H9 (cell line): ENCODE measurements at regions not wholly inside any gene's neighbourhood (a gene's known extent, or its start where the extent isn't known, plus 50 kb on each side); places are given as distances from the start of the nearest gene placed in this dataset.

Source experiments
- DNase-seq: peaks from one replicate; pipeline ENCODE4 v3.0.0-alpha.2; 2017
- H2AFZ ChIP-seq: one replicate; pipeline ENCODE4 v1.6.1; 2013; ENCODE audit warnings: mild to moderate bottlenecking, low read length, control low read depth, moderate library complexity
- H2AK5ac ChIP-seq: 2 replicates; pipeline ENCODE4 v1.6.1; 2013; ENCODE audit warnings: low read length, control low read depth, mixed read lengths; ENCODE audit not compliant: insufficient read length
- H2BK120ac ChIP-seq: one replicate; pipeline ENCODE4 v1.6.1; 2013; ENCODE audit warnings: low read depth, mild to moderate bottlenecking, low read length, control low read depth, inconsistent platforms; ENCODE audit not compliant: poor library complexity, severe bottlenecking
- H2BK12ac ChIP-seq: 2 replicates; pipeline ENCODE4 v1.6.1; 2013; ENCODE audit warnings: low read length, control low read depth, mixed read lengths, low read depth; ENCODE audit not compliant: insufficient read length
- H2BK15ac ChIP-seq: 2 replicates; pipeline ENCODE4 v1.6.1; 2013; ENCODE audit warnings: low read depth, low read length, control low read depth
- H2BK20ac ChIP-seq: one replicate; pipeline ENCODE4 v1.6.1; 2013; ENCODE audit warnings: low read depth, mild to moderate bottlenecking, low read length, control low read depth, inconsistent platforms; ENCODE audit not compliant: poor library complexity, severe bottlenecking
- H2BK5ac ChIP-seq: 2 replicates; pipeline ENCODE4 v1.6.1; 2013; ENCODE audit warnings: low read length, control low read depth, mixed read lengths; ENCODE audit not compliant: insufficient read length
- H3K14ac ChIP-seq: 2 replicates; pipeline ENCODE4 v1.6.1; 2013; ENCODE audit warnings: low read length, control low read depth; ENCODE audit not compliant: insufficient read depth
- H3K18ac ChIP-seq: 2 replicates; pipeline ENCODE4 v1.6.1; 2013; ENCODE audit warnings: low read depth, mild to moderate bottlenecking, mixed read lengths, low read length, control low read depth; ENCODE audit not compliant: insufficient read length
- H3K23ac ChIP-seq: 2 replicates; pipeline ENCODE4 v1.6.1; 2013; ENCODE audit warnings: low read length, control low read depth, mixed read lengths, low read depth; ENCODE audit not compliant: insufficient read length
- H3K23me2 ChIP-seq: 2 replicates; pipeline ENCODE4 v1.6.1; 2013; ENCODE audit warnings: low read depth, mild to moderate bottlenecking, mixed read lengths, low read length, control low read depth; ENCODE audit not compliant: insufficient read length, poor library complexity, severe bottlenecking
- H3K27ac ChIP-seq: 2 replicates; pipeline ENCODE4 v1.5.1; 2013; ENCODE audit warnings: low read length, control low read depth, mixed read lengths, low read depth; ENCODE audit not compliant: insufficient read length
- H3K27me3 ChIP-seq: 2 replicates; pipeline ENCODE4 v1.6.1; 2013; ENCODE audit warnings: low read length, control low read depth, inconsistent platforms; ENCODE audit not compliant: insufficient read depth
- H3K4ac ChIP-seq: 2 replicates; pipeline ENCODE4 v1.6.1; 2013; ENCODE audit warnings: low read depth, mild to moderate bottlenecking, control low read depth, inconsistent platforms, low read length, moderate library complexity
- H3K4me1 ChIP-seq: 2 replicates; pipeline ENCODE4 v1.6.1; 2013; ENCODE audit warnings: low read length, control low read depth, inconsistent platforms; ENCODE audit not compliant: insufficient read depth
- H3K4me2 ChIP-seq: 2 replicates; pipeline ENCODE4 v1.6.1; 2013; ENCODE audit warnings: low read length, control low read depth, mixed read lengths; ENCODE audit not compliant: insufficient read length, insufficient read depth
- H3K56ac ChIP-seq: 2 replicates; pipeline ENCODE4 v1.6.1; 2013; ENCODE audit warnings: low read depth, mild to moderate bottlenecking, mixed read lengths, low read length, control low read depth; ENCODE audit not compliant: insufficient read length
- H3K79me1 ChIP-seq: 2 replicates; pipeline ENCODE4 v1.6.1; 2013; ENCODE audit warnings: low read depth, mild to moderate bottlenecking, moderate library complexity, low read length, control low read depth, inconsistent platforms; ENCODE audit not compliant: insufficient read depth, poor library complexity, severe bottlenecking
- H3K79me2 ChIP-seq: 2 replicates; pipeline ENCODE4 v1.6.1; 2013; ENCODE audit warnings: low read length, control low read depth, inconsistent platforms; ENCODE audit not compliant: insufficient read depth
- H3K9ac ChIP-seq: 2 replicates; pipeline ENCODE4 v1.6.1; 2013; ENCODE audit warnings: low read length, control low read depth, mixed read lengths; ENCODE audit not compliant: insufficient read length; ENCODE audit errors: extremely low read depth
- H3K9me3 ChIP-seq: one replicate; pipeline ENCODE4 v1.6.1; 2013; ENCODE audit warnings: low read depth, low read length, inconsistent platforms; ENCODE audit not compliant: control insufficient read depth
- H3T11ph ChIP-seq: one replicate; pipeline ENCODE4 v1.6.1; 2013; ENCODE audit warnings: mild to moderate bottlenecking, low read length, control low read depth, inconsistent platforms
- H4K20me1 ChIP-seq: one replicate; pipeline ENCODE4 v1.6.1; 2013; ENCODE audit not compliant: control insufficient read depth, insufficient read length, insufficient read depth
- H4K5ac ChIP-seq: 2 replicates; pipeline ENCODE4 v1.6.1; 2013; ENCODE audit warnings: low read depth, mild to moderate bottlenecking, mixed read lengths, low read length, control low read depth; ENCODE audit not compliant: insufficient read length
- H4K8ac ChIP-seq: replicated peaks from 2 replicates; pipeline ENCODE4 v1.6.1; 2013; ENCODE audit warnings: low read length, control low read depth, mixed read lengths, low read depth; ENCODE audit not compliant: insufficient read length
- H4K91ac ChIP-seq: 2 replicates; pipeline ENCODE4 v1.6.1; 2013; ENCODE audit warnings: low read depth, mild to moderate bottlenecking, moderate library complexity, mixed read lengths, low read length, control low read depth; ENCODE audit not compliant: insufficient read length
- H3K27ac Mint-ChIP-seq, 3 experiments: 2 replicates in 2 of 3; 3 replicates in 1 of 3; pipeline ENCODE4 v1.8.0; 2020 to 2021; ENCODE audit warnings: mixed read lengths in 3 of 3, mild to moderate bottlenecking in 1 of 3, moderate library complexity in 1 of 3
- H3K27me3 Mint-ChIP-seq: 2 replicates; pipeline ENCODE4 v1.8.0; 2021; ENCODE audit warnings: low read depth, mild to moderate bottlenecking, moderate library complexity, mixed read lengths
- H3K36me3 Mint-ChIP-seq, 3 experiments: 2 replicates in 2 of 3; 3 replicates in 1 of 3; pipeline ENCODE4 v1.8.0; 2020 to 2021; ENCODE audit warnings: low read depth in 3 of 3, mixed read lengths in 3 of 3; ENCODE audit not compliant: insufficient read depth in 1 of 3
- H3K4me1 Mint-ChIP-seq, 2 experiments: 2 replicates each; pipeline ENCODE4 v1.8.0; 2020; ENCODE audit warnings: mixed read lengths in 2 of 2
- H3K4me3 Mint-ChIP-seq, 2 experiments: 2 replicates in 1 of 2; 3 replicates in 1 of 2; pipeline ENCODE4 v1.8.0; 2020 to 2021; ENCODE audit warnings: mild to moderate bottlenecking in 2 of 2, mixed read lengths in 2 of 2, moderate library complexity in 1 of 2
- H3K9me3 Mint-ChIP-seq, 2 experiments: 2 replicates in 1 of 2; 3 replicates in 1 of 2; pipeline ENCODE4 v1.8.0; 2020; ENCODE audit warnings: mild to moderate bottlenecking in 2 of 2, mixed read lengths in 2 of 2, moderate library complexity in 1 of 2
- CTCF ChIP-seq: fragments of 200-600 bp; sonication (generic); conservative IDR thresholded peaks from 3 replicates; pipeline ENCODE4 v1.8.0; 2021; ENCODE audit warnings: antibody characterized with exemption, mild to moderate bottlenecking
- WGBS: extraction: QIAGEN DNeasy Blood & Tissue Kit; methylation state at CpG from one replicate; pipeline ENCODE4 v1.1.7; 2013; ENCODE audit warnings: missing lambda C conversion rate, low lambda C conversion rate, mixed read lengths; ENCODE audit not compliant: insufficient read length; ENCODE audit errors: extremely low coverage; 5-methylcytosine and 5-hydroxymethylcytosine counted together

GRCh38 chr4:24026596-24026995 lies 136.7 kb upstream of the PPARGC1A start:
- no peak for TF ChIP-seq CTCF
- no peaks in the 10 kb centered on the region for H3K23me2 ChIP-seq
- no peak overlapping the region for H4K91ac ChIP-seq
- H3K9me3 Mint-ChIP-seq, result no peaks in the 10 kb centered on the region
- no peaks in the 10 kb centered on the region for H3K79me1 ChIP-seq
- H3K27ac ChIP-seq, result no peak overlapping the region
- peaks cover 3% of the 10 kb centered on the region; the same call in 1 of the 2 replicates for H3K4me1 ChIP-seq
- H4K8ac ChIP-seq, result no peak overlapping the region
- WGBS, result no CpG with 5 or more reads among the region's 4 CpGs
- H3K23ac ChIP-seq, result no peak overlapping the region
- no peak overlapping the region for H2BK5ac ChIP-seq
- no peak overlapping the region for H3K4me2 ChIP-seq
- H3K4me1 Mint-ChIP-seq, result peaks cover 4 to 16% of the 10 kb centered on the region in 2 experiments; a peak in 3 of 4 replicates
- no peaks in the 10 kb centered on the region for H3K9me3 ChIP-seq
- no peak overlapping the region for H3K56ac ChIP-seq
- H3K9ac ChIP-seq, result no peak overlapping the region
- H3K27me3 ChIP-seq, result no peaks in the 10 kb centered on the region
- H3K36me3 Mint-ChIP-seq, result no peaks in the 10 kb centered on the region
- H3K18ac ChIP-seq, result no peak overlapping the region
- no peak overlapping the region for H2BK120ac ChIP-seq
- H2AK5ac ChIP-seq, result no peak overlapping the region
- H4K5ac ChIP-seq, result no peak overlapping the region
- no peak overlapping the region for H3K27ac Mint-ChIP-seq
- H2AFZ ChIP-seq, result no peak overlapping the region
- H3K4me3 Mint-ChIP-seq, result no peak overlapping the region
- H3K14ac ChIP-seq, result no peak overlapping the region
- no peak overlapping the region for H2BK20ac ChIP-seq
- no peak overlapping the region for H3K4ac ChIP-seq
- no peaks in the 10 kb centered on the region for H3K79me2 ChIP-seq
- no peak for DNase-seq
- H3T11ph ChIP-seq, result no peak overlapping the region
- no peaks in the 10 kb centered on the region for H4K20me1 ChIP-seq
- no peak overlapping the region for H2BK12ac ChIP-seq
- H3K27me3 Mint-ChIP-seq, result peaks cover 6% of the 10 kb centered on the region; the same call in 1 of the 2 replicates
- no peak overlapping the region for H2BK15ac ChIP-seq
